ENCODE measurements at regions not wholly inside any gene's neighbourhood (a gene's known extent, or its start where the extent isn't known, plus 50 kb on each side); places are given as distances from the start of the nearest gene placed in this dataset.

GRCh38 chr12:59929110-59929509 is 333.3 kb downstream of the SLC16A7 start:
- WGBS, 2 donors = 66% methylated on average over 2 of the region's 2 CpGs

GRCh38 chr12:59934486-59934885 is 338.7 kb downstream of the SLC16A7 start:
- intact Hi-C loops (cut with DNase I; ENCODE audit: low total_unique reads) = no loop called here

More at GRCh38 chr12:59929110-59929509, 333.3 kb downstream of the SLC16A7 start:
- intact Hi-C loops (cut with DNase I; ENCODE audit: low total_unique reads) = no loop called here
- H3K4me3 ChIP-seq (ENCODE audit: low read depth, poor library complexity, severe bottlenecking) = no peak overlapping the region
- no peak for DNase-seq (ENCODE audit: low spot score in 2 of 2)
- TF ChIP-seq POLR2A (IDR thresholded peaks at IDR 0.05) (no peak), CTCF (IDR thresholded peaks at IDR 0.05) (no peak)

GRCh38 chr12:59936534-59936933 is 340.7 kb downstream of the SLC16A7 start:
- 78 to 81% methylated on average over 3 of the region's 3 CpGs for WGBS, 2 donors
- no peak overlapping the region for H3K4me3 ChIP-seq (ENCODE audit: low read depth, poor library complexity, severe bottlenecking)
- no peak for DNase-seq (ENCODE audit: low spot score in 2 of 2)
- TF ChIP-seq CTCF (IDR thresholded peaks at IDR 0.05) (no peak), POLR2A (IDR thresholded peaks at IDR 0.05) (no peak)
- intact Hi-C loops (cut with DNase I; ENCODE audit: low total_unique reads) = no loop called here

More at GRCh38 chr12:59934486-59934885, 338.7 kb downstream of the SLC16A7 start:
- H3K4me3 ChIP-seq (ENCODE audit: low read depth, poor library complexity, severe bottlenecking) = no peak overlapping the region
- TF ChIP-seq POLR2A (IDR thresholded peaks at IDR 0.05) = no peak
- no peak for TF ChIP-seq CTCF (IDR thresholded peaks at IDR 0.05)
- DNase-seq (ENCODE audit: low spot score in 2 of 2) = no peak
- 93 to 97% methylated on average over 1 of the region's 1 CpG for WGBS, 2 donors

- DNase-seq (ENCODE audit: low spot score in 2 of 2) = no peak
- H3K4me3 ChIP-seq (ENCODE audit: low read depth, poor library complexity, severe bottlenecking) = no peak overlapping the region
- TF ChIP-seq POLR2A (IDR thresholded peaks at IDR 0.05) (no peak), CTCF (IDR thresholded peaks at IDR 0.05) (no peak)
- intact Hi-C loops (cut with DNase I; ENCODE audit: low total_unique reads) = no loop called here
Measured at GRCh38 chr12:59937148-59937547, 341.3 kb downstream of the SLC16A7 start.

- 87 to 90% methylated on average over 8 of the region's 8 CpGs for WGBS, 2 donors
- intact Hi-C loops (cut with DNase I; ENCODE audit: low total_unique reads) = no loop called here
- TF ChIP-seq POLR2A (IDR thresholded peaks at IDR 0.05) (no peak), CTCF (IDR thresholded peaks at IDR 0.05) (no peak)
- no peak for DNase-seq (ENCODE audit: low spot score in 2 of 2)
- H3K4me3 ChIP-seq (ENCODE audit: low read depth, poor library complexity, severe bottlenecking) = no peak overlapping the region
Measured at GRCh38 chr12:59938190-59938962, 342.5 kb downstream of the SLC16A7 start.
